RWPE1 (cell line): ENCODE measurements at regions not wholly inside any gene's neighbourhood (a gene's known extent, or its start where the extent isn't known, plus 50 kb on each side); places are given as distances from the start of the nearest gene placed in this dataset.
"Not testable (repeated sequence)": the region's sequence is repeated elsewhere in the genome, so short reads cannot be mapped to it uniquely, and the experiment has no call there.

Experiments
- CTCF ChIA-PET: fragments of 350-600 bp; sonication (Branson Sonifier 250); formaldehyde crosslinking; extraction: SDS; loops from one replicate; lab custom pipeline; 2021; lab: Yijun Ruan, JAX
- POLR2A ChIA-PET: fragments of 400-600 bp; formaldehyde crosslinking; extraction: SDS; loops from one replicate; lab custom pipeline; 2020; ENCODE audit warnings: antibody characterized with exemption; ENCODE audit not compliant: low non-redundant PET; lab: Yijun Ruan, JAX
- DNase-seq: peaks from one replicate; pipeline ENCODE4 v3.0.0; 2012; ENCODE audit warnings: low spot score
- H3K27ac ChIP-seq: fragments of 450-650 bp; 2 replicates; pipeline ENCODE4 v1.5.1; 2017
- TF ChIP-seq, protein P1 (sequence below): fragments of 450-650 bp; conservative IDR thresholded peaks from 2 replicates; pipeline ENCODE4 v1.5.1; 2017; ENCODE audit warnings: low read depth, mild to moderate bottlenecking

DNA sequence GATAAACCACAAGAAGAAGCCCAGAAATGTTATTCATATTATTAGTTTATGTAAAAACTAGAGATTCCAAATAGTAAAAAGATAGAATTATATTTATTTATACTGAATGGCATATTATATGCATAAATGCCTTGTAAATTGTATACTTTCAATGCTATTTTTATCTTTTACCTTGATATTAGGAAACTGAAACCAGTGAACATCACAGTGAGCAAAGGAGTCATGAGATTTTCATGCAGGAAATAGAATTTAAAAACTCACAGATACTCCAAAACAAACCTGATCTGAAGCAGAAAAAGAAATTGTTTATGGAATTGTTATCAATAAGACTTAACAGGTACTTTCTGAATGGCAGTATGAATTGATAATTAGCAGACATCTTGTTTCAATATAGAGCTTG is 207.3 kb upstream of the CENPE start:
- POLR2A ChIA-PET = no interaction called here
- CTCF ChIA-PET = no interaction called here
- DNase-seq = no peak
- no peak overlapping the region for H3K27ac ChIP-seq
- TF ChIP-seq, protein P1, sequence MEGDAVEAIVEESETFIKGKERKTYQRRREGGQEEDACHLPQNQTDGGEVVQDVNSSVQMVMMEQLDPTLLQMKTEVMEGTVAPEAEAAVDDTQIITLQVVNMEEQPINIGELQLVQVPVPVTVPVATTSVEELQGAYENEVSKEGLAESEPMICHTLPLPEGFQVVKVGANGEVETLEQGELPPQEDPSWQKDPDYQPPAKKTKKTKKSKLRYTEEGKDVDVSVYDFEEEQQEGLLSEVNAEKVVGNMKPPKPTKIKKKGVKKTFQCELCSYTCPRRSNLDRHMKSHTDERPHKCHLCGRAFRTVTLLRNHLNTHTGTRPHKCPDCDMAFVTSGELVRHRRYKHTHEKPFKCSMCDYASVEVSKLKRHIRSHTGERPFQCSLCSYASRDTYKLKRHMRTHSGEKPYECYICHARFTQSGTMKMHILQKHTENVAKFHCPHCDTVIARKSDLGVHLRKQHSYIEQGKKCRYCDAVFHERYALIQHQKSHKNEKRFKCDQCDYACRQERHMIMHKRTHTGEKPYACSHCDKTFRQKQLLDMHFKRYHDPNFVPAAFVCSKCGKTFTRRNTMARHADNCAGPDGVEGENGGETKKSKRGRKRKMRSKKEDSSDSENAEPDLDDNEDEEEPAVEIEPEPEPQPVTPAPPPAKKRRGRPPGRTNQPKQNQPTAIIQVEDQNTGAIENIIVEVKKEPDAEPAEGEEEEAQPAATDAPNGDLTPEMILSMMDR = no peak

DNA sequence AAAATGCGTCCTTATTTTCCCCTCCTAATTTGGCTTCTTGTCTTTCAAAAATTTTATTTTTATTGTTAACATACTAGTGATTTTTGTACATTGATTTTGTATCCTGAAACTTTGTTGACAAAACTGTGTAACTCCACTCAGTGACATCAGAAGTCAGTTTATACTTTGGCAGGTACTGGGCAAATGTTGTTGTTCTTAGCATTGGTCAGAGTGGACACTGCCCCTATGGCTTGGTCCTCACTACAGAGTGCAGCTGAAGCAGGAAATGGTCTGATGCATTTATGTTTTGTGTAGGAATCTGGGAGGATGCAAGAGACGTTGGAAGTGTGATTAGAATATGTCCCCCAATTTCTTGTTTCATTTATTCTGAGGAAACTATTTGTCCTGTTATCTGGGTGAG is 205.5 kb upstream of the CENPE start:
- no peak for DNase-seq
- H3K27ac ChIP-seq = no peak overlapping the region
- TF ChIP-seq, protein P1 = no peak
- ChIA-PET CTCF (interaction anchor here (0.5 kb wide), 1 partner anchor 11 kb away, joined by 4 read pairs; no protein-coding TSS in a partner anchor), POLR2A (no interaction called here)

DNA sequence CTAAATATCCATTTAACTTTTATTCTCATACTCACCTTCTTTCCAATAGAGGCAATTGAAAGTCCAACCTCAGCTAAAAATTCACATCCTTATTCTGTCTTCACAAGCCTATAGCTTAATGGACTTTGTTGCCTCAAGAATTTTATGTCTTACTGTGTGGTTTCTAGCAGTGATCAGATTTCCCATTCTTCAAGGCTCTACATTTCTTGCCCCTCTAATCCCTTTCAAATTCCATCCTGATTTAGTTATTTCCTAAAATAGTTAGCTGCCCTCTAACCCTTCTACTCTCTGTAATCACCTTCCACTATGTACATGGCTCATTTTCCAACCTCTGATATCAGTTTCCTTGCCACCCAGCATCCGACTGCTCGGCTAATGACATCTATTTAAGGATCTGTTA is 204.1 kb upstream of the CENPE start:
- ChIA-PET POLR2A (no interaction called here), CTCF (no interaction called here)
- TF ChIP-seq, protein P1 = no peak
- H3K27ac ChIP-seq = no peak overlapping the region
- DNase-seq = no peak

DNA sequence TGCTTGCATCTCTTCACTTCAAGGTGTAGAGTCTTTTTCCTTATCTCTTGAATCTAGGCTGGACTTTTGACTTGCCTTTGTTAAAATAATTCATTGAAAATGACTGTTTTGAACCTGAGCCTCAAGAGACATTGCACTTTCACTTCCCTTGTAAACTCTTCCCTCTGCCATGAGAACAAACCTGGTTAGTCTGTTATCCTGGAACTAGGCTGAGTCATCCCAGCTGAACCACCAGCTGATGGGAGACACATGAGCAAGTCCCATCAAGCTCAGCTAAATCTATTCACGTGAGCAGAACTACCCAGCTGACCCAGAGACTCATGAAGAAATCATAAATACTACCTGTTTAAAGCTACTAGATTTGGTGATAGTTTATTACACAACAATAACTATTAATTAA is 202.3 kb upstream of the CENPE start:
- TF ChIP-seq, protein P1 = no peak
- CTCF ChIA-PET = interaction anchor here (0.7 kb wide), 2 partner anchors 9 to 527 kb away, joined by 3 to 5 read pairs; no protein-coding TSS in a partner anchor
- POLR2A ChIA-PET = interaction anchor here (0.7 kb wide), 1 partner anchor 719 kb away, joined by 4 read pairs; no protein-coding TSS in a partner anchor
- DNase-seq = peak; percentile 68
- H3K27ac ChIP-seq = no peak overlapping the region

DNA sequence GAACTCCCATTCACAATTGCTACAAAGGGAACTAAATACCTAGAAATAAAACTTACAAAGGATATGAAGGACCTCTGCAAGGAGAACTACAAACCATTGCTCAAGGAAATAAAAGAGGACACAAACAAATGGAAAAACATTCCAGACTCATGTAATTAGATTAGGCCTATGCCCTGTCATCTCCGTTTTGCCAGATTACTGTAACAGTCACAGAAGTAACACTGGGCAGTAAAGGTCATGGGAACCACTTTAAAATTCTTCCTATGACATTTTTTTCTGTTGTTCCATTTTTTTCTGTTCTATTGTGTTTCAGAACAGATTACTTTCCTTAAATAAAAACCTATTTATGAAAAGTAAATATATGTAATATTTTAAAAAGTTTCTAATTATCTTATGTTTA is 199.4 kb upstream of the CENPE start:
- ChIA-PET POLR2A (no interaction called here), CTCF (no interaction called here)
- no peak for DNase-seq
- TF ChIP-seq, protein P1 = no peak
- H3K27ac ChIP-seq = no peak overlapping the region

DNA sequence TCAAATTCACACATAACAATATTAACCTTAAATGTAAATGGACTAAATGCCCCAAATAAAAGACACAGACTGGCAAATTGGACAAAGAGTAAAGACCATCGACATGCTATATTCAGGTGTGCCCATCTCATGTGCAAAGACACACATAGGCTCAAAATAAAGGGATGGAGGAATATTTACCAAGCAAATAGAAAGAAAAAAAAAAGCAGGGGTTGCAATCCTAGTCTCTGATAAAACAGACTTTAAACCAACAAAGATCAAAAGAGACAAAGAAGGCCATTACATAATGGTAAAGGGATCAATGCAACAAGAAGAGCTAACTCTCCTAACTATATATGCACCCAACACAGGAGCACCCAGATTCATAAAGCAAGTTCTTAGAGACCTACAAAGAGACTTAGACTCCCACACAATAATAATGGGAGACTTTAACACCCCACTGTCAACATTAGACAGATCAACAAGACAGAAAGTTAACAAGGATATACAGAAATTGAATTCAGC is 189.4 kb upstream of the CENPE start:
- POLR2A ChIA-PET, H3K27ac ChIP-seq, DNase-seq, CTCF ChIA-PET: not testable (repeated sequence)

DNA sequence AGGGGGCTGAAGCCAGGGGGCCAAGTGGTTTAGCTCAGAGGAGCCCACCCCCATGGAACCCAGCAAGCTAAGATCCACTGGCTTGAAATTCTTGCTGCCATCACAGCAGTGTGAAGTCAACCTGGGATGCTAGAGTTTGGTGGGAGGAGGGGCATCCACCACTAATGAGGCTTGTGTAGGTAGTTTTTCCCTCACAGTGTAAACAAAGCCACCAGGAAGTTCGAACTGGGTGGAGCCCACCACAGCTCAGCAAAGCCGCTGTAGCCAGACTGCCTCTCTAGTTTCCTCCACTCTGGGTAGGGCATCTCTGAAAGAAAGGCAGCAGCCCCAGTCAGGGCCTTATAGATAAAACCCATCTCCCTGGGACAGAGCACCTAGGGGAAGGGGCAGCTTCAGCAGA is 187.4 kb upstream of the CENPE start:
- CTCF ChIA-PET, H3K27ac ChIP-seq, POLR2A ChIA-PET, DNase-seq: not testable (repeated sequence)

DNA sequence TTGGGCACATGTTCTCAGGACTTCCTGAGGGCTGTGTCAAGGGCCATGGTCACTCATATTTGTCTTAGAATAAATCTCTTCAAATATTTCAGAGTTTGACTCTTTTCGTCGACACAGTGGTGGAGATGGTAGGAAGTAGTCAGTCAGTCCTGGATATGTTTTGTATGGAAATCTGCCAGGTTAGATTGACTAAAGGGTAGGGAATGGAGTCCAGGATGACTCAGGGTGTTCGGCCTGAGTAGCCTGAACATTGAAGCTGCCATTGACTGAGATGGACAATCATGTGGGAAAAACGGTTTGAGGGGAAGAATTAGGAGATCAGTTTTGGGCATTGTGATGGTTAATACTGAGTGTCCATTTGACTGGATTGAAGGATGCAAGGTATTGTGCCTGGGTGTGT is 177.1 kb upstream of the CENPE start:
- H3K27ac ChIP-seq = no peak overlapping the region
- ChIA-PET CTCF (no interaction called here), POLR2A (no interaction called here)
- TF ChIP-seq, protein P1 = no peak
- DNase-seq = peak; percentile 9
